SK-N-SH treated with all-trans-retinoic acid at 6 μM for 48 hours (cell line): ENCODE measurements at regions not wholly inside any gene's neighbourhood (a gene's known extent, or its start where the extent isn't known, plus 50 kb on each side); places are given as distances from the start of the nearest gene placed in this dataset.

Experiments
- ARNTL ChIP-seq: fragments of 450-650 bp; formaldehyde crosslinking; IDR thresholded peaks from 2 replicates; pipeline ENCODE4 v1.5.0; 2020; ENCODE audit warnings: low read depth, mild to moderate bottlenecking, moderate library complexity, borderline replicate concordance
- BACH2 ChIP-seq: fragments of 250-450 bp; sonication (Bioruptor Pico); IDR thresholded peaks from 2 replicates; pipeline ENCODE4 v1.9.0; 2021; ENCODE audit warnings: mild to moderate bottlenecking, borderline replicate concordance
- ISL1 ChIP-seq: fragments of 250-450 bp; sonication (Bioruptor Pico); IDR thresholded peaks from 2 replicates; pipeline ENCODE4 v2.1.2; 2022; ENCODE audit warnings: mild to moderate bottlenecking, moderate library complexity
- PPARA ChIP-seq: fragments of 250-450 bp; sonication (Bioruptor Pico); IDR thresholded peaks from 2 replicates; pipeline ENCODE4 v1.5.0; 2020; ENCODE audit warnings: mild to moderate bottlenecking, borderline replicate concordance
- ZC3H10 ChIP-seq: fragments of 250-450 bp; sonication (Bioruptor Pico); IDR thresholded peaks from 2 replicates; pipeline ENCODE4 v1.5.1; 2021; ENCODE audit warnings: mild to moderate bottlenecking, moderate library complexity
- ZNF565 ChIP-seq: fragments of 450-650 bp; formaldehyde crosslinking; conservative IDR thresholded peaks from 2 replicates; pipeline ENCODE4 v1.5.0; 2020; ENCODE audit warnings: low read depth, mild to moderate bottlenecking, moderate library complexity
- TF ChIP-seq, protein P1 (sequence below): fragments of 250-450 bp; sonication (Bioruptor Pico); IDR thresholded peaks from 2 replicates; pipeline ENCODE4 v1.5.1; 2020; ENCODE audit warnings: low read depth, mild to moderate bottlenecking, moderate library complexity

DNA sequence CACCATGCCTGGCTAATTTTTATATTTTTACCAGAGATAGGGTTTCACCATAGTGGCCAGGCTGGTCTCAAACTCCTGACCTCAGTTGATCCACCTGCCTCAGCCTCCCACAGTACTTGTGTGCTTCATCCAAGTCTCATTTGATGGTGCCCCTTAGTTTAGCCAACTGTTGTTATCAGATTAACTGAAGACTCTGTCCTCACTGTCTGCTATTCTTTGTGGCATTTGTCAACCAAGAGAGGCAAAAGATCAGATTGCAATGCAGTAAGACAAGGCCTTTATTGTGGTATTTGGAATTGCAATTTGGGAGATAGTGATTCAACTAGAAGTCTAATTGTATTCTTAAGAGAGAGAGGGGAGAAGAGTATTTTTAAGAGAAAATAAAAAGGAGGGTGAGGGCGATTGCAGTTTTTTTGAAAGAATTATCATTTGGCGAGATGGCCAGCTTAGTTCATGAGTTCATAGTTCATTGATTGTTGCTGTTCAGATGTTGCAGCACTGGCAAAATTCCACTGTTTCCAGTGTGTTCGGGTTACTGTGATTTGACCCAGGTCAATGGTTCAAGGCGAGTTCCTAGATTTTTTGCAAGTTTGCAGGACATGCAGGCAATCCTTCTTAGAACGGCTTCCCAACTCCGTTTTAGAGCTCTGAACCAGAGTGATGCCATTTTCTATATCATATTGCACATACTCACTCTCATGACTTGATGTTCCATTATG, 1156.9 kb downstream of the CDH9 start:
- TF ChIP-seq ISL1 (CRISPR knock-in tag) (no peak), ARNTL (CRISPR knock-in tag) (no peak), BACH2 (CRISPR knock-in tag) (no peak), ZNF565 (CRISPR knock-in tag) (no peak), PPARA (no peak), ZC3H10 (CRISPR knock-in tag) (no peak)
- TF ChIP-seq, protein P1, sequence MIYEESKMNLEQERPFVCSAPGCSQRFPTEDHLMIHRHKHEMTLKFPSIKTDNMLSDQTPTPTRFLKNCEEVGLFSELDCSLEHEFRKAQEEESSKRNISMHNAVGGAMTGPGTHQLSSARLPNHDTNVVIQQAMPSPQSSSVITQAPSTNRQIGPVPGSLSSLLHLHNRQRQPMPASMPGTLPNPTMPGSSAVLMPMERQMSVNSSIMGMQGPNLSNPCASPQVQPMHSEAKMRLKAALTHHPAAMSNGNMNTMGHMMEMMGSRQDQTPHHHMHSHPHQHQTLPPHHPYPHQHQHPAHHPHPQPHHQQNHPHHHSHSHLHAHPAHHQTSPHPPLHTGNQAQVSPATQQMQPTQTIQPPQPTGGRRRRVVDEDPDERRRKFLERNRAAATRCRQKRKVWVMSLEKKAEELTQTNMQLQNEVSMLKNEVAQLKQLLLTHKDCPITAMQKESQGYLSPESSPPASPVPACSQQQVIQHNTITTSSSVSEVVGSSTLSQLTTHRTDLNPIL (CRISPR knock-in tag) = no peak
